HCT116 (cell line): ENCODE measurements at regions not wholly inside any gene's neighbourhood (a gene's known extent, or its start where the extent isn't known, plus 50 kb on each side); places are given as distances from the start of the nearest gene placed in this dataset.

ENCODE experiments used
- CTCF ChIP-seq, 3 experiments: fragments of 200-600 bp in 1 of 3; sonication (generic) in 1 of 3; IDR thresholded peaks in 2 of 3; conservative IDR thresholded peaks in 1 of 3; 2 replicates each; pipeline ENCODE4 v1.5.1; 2012 to 2017; ENCODE audit warnings: low read depth in 2 of 3, low read length in 2 of 3, antibody characterized with exemption in 1 of 3, borderline replicate concordance in 1 of 3, control low read depth in 1 of 3, mild to moderate bottlenecking in 1 of 3, mixed read lengths in 1 of 3, mixed run types in 1 of 3, moderate library complexity in 1 of 3; ENCODE audit not compliant: insufficient read depth in 1 of 3
- EZH2 ChIP-seq: fragments of 200-600 bp; sonication (generic); IDR thresholded peaks from 2 replicates; pipeline ENCODE4 v1.6.1; 2017; ENCODE audit warnings: antibody characterized with exemption, mixed run types
- EZH2phosphoT487 ChIP-seq: fragments of 200-600 bp; IDR thresholded peaks from 2 replicates; pipeline ENCODE4 v1.6.1; 2018; ENCODE audit warnings: antibody characterized with exemption, borderline replicate concordance
- MAX ChIP-seq: IDR thresholded peaks from 2 replicates; pipeline ENCODE4 v1.6.1; 2012
- POLR2A ChIP-seq: IDR thresholded peaks from 2 replicates; pipeline ENCODE4 v1.7.0; 2011; ENCODE audit warnings: borderline replicate concordance; ENCODE audit not compliant: insufficient read depth, insufficient read length; ENCODE audit errors: extremely low read depth
- POLR2AphosphoS5 ChIP-seq: IDR thresholded peaks from 2 replicates; pipeline ENCODE4 v1.6.1; 2011; ENCODE audit warnings: mild to moderate bottlenecking, low read depth, low read length, moderate library complexity

- TF ChIP-seq MAX, result no peak
- TF ChIP-seq CTCF (IDR thresholded peaks at IDR 0.05 in 2 of 3, conservative IDR thresholded peaks at IDR 0.05 in 1 of 3; ENCODE audit: borderline replicate concordance in 1 of 3, insufficient read depth in 1 of 3, low read depth in 2 of 3, low read length in 2 of 3), result no peak
- TF ChIP-seq EZH2phosphoT487, result no peak
- TF ChIP-seq EZH2, result no peak
- no peak for TF ChIP-seq POLR2A
- no peak for TF ChIP-seq POLR2AphosphoS5
These were observed 745.5 kb downstream of the NR2F2 start for GRCh38 chr15:97076011-97076410.
